Colonic mucosa (tissue), 4 donors: ENCODE measurements at regions not wholly inside any gene's neighbourhood (a gene's known extent, or its start where the extent isn't known, plus 50 kb on each side); places are given as distances from the start of the nearest gene placed in this dataset.

Experiments
- DNase-seq: peaks from one replicate; pipeline ENCODE4 v3.0.0-alpha.2; 2020
- H3K27ac ChIP-seq: fragments of 200-600 bp; one replicate; pipeline ENCODE4 v1.8.0; 2021
- H3K27me3 ChIP-seq: fragments of 200-600 bp; one replicate; pipeline ENCODE4 v1.8.0; 2021
- H3K36me3 ChIP-seq: fragments of 200-600 bp; one replicate; pipeline ENCODE4 v1.8.0; 2021
- H3K4me1 ChIP-seq: fragments of 200-600 bp; one replicate; pipeline ENCODE4 v1.8.0; 2021; ENCODE audit warnings: mild to moderate bottlenecking
- H3K4me3 ChIP-seq: fragments of 200-600 bp; one replicate; pipeline ENCODE4 v1.8.0; 2021
- H3K9ac ChIP-seq, 2 donors: one replicate each; pipeline ENCODE4 v1.7.0; 2013; ENCODE audit warnings: control low read depth in 2 of 2, low read depth in 2 of 2, low read length in 2 of 2
- H3K9me3 ChIP-seq: fragments of 200-600 bp; one replicate; pipeline ENCODE4 v1.8.0; 2021
- intact Hi-C: fragments of 100-400 bp; cut with DNase I; formaldehyde crosslinking; loops from one replicate; pipeline ENCODE4 v1.14.1; 2022
- TF ChIP-seq, protein P1 (sequence below): fragments of 200-600 bp; IDR thresholded peaks from one replicate; pipeline ENCODE4 v1.8.0; 2022; ENCODE audit warnings: antibody characterized with exemption, mild to moderate bottlenecking
- donor health status: healthy.
- donor health status: DM: no; HTN: no; CAD: no.
- donor health status: DM: no; HTN: no; CAD: no.

GRCh38 chr4:186934244-186934643 is 210.6 kb upstream of the FAT1 start:
- H3K36me3 ChIP-seq = no peaks in the 10 kb centered on the region
- H3K27ac ChIP-seq = peak overlapping the region; percentile 74
- peaks cover 11% of the 10 kb centered on the region for H3K4me1 ChIP-seq
- no peak overlapping the region for H3K4me3 ChIP-seq
- H3K9me3 ChIP-seq = no peaks in the 10 kb centered on the region
- H3K27me3 ChIP-seq = no peaks in the 10 kb centered on the region
- DNase-seq = peak; percentile 51
- TF ChIP-seq, protein P1, sequence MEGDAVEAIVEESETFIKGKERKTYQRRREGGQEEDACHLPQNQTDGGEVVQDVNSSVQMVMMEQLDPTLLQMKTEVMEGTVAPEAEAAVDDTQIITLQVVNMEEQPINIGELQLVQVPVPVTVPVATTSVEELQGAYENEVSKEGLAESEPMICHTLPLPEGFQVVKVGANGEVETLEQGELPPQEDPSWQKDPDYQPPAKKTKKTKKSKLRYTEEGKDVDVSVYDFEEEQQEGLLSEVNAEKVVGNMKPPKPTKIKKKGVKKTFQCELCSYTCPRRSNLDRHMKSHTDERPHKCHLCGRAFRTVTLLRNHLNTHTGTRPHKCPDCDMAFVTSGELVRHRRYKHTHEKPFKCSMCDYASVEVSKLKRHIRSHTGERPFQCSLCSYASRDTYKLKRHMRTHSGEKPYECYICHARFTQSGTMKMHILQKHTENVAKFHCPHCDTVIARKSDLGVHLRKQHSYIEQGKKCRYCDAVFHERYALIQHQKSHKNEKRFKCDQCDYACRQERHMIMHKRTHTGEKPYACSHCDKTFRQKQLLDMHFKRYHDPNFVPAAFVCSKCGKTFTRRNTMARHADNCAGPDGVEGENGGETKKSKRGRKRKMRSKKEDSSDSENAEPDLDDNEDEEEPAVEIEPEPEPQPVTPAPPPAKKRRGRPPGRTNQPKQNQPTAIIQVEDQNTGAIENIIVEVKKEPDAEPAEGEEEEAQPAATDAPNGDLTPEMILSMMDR = no peak
- H3K9ac ChIP-seq = peak overlapping the region in 1 of 2 donors; percentile 69
- intact Hi-C loops = loop anchor here (5.0 to 10.0 kb wide), 2 partner anchors 79 to 207 kb away; no protein-coding TSS in a partner anchor

- Histone ChIP-seq H3K27me3 (no peaks in the 10 kb centered on the region), H3K9ac (peak overlapping the region in 1 of 2 donors; percentile 69), H3K4me3 (no peak overlapping the region), H3K4me1 (peaks cover 11% of the 10 kb centered on the region), H3K9me3 (no peaks in the 10 kb centered on the region), H3K27ac (peak overlapping the region; percentile 74), H3K36me3 (no peaks in the 10 kb centered on the region)
- intact Hi-C loops = loop anchor here (5.0 to 10.0 kb wide), 2 partner anchors 80 to 208 kb away; no protein-coding TSS in a partner anchor
- TF ChIP-seq, protein P1 = no peak
- DNase-seq = peak; percentile 55
These were observed 211.3 kb upstream of the FAT1 start for GRCh38 chr4:186934841-186935443.

DNA sequence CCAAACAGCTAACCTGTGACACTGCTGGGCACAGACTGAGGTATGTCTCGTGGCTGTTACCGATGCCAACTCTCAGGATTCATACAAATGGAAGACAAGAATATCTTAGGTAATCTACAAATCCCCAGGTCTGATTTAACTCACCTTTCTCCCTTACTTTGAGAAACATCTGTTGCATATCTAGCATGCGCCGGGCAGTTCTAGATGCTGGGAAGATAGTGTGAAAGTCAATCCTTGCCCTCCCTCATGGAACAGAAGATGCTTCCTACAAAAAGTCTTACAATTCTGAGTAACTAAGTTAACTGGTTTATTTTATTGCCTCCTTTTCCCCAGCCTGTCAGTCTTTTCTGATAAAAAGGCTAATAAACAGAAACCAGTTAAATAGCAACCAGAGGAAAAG is 212.2 kb upstream of the FAT1 start:
- H3K27ac ChIP-seq = peak overlapping the region; percentile 74
- no peaks in the 10 kb centered on the region for H3K9me3 ChIP-seq
- H3K4me1 ChIP-seq = peaks cover 11% of the 10 kb centered on the region
- H3K4me3 ChIP-seq = no peak overlapping the region
- no peaks in the 10 kb centered on the region for H3K27me3 ChIP-seq
- TF ChIP-seq, protein P1 = no peak
- peak overlapping the region in 1 of 2 donors; percentile 22 for H3K9ac ChIP-seq
- intact Hi-C loops = loop anchor here (10.0 kb wide), 1 partner anchor 81 kb away; no protein-coding TSS in a partner anchor
- no peaks in the 10 kb centered on the region for H3K36me3 ChIP-seq
- no peak for DNase-seq

- Histone ChIP-seq H3K27me3 (no peaks in the 10 kb centered on the region), H3K9me3 (no peaks in the 10 kb centered on the region), H3K4me3 (no peak overlapping the region), H3K9ac (peak overlapping the region in 1 of 2 donors; percentile 22), H3K27ac (peak overlapping the region; percentile 74), H3K4me1 (peaks cover 11% of the 10 kb centered on the region), H3K36me3 (no peaks in the 10 kb centered on the region)
- intact Hi-C loops = loop anchor here (10.0 kb wide), 1 partner anchor 82 kb away; no protein-coding TSS in a partner anchor
- no peak for DNase-seq
- TF ChIP-seq, protein P1 = no peak
These were observed 213.1 kb upstream of the FAT1 start for GRCh38 chr4:186936496-186937375.

GRCh38 chr4:186939226-186939625 is 215.6 kb upstream of the FAT1 start:
- Histone ChIP-seq H3K9ac (no peak overlapping the region), H3K4me3 (no peak overlapping the region), H3K9me3 (no peaks in the 10 kb centered on the region), H3K27ac (no peak overlapping the region), H3K27me3 (no peaks in the 10 kb centered on the region), H3K36me3 (no peaks in the 10 kb centered on the region), H3K4me1 (peaks cover 16% of the 10 kb centered on the region)
- intact Hi-C loops = loop anchor here (10.0 kb wide), 1 partner anchor 84 kb away; no protein-coding TSS in a partner anchor
- no peak for DNase-seq
- TF ChIP-seq, protein P1 = no peak
